ENCODE measurements at regions not wholly inside any gene's neighbourhood (a gene's known extent, or its start where the extent isn't known, plus 50 kb on each side); places are given as distances from the start of the nearest gene placed in this dataset.

GRCh38 chrX:89124985-89125384, 378.0 kb downstream of the CPXCR1 start:
- TF ChIP-seq CTCF (IDR thresholded peaks at IDR 0.05) = no peak
- no peak for TF ChIP-seq POLR2A (IDR thresholded peaks at IDR 0.05)
- TF ChIP-seq POLR2AphosphoS5 (IDR thresholded peaks at IDR 0.05) = no peak
- no peak for TF ChIP-seq EP300 (IDR thresholded peaks at IDR 0.05)
